H1 (cell line): ENCODE measurements at regions not wholly inside any gene's neighbourhood (a gene's known extent, or its start where the extent isn't known, plus 50 kb on each side); places are given as distances from the start of the nearest gene placed in this dataset.

Source experiments
- EGR1 ChIP-seq: IDR thresholded peaks from 2 replicates; pipeline ENCODE4 v1.6.1; 2011; ENCODE audit warnings: low read depth, low read length, borderline replicate concordance
- EZH2 ChIP-seq: fragments of 200-600 bp; sonication (generic); IDR thresholded peaks from 2 replicates; pipeline ENCODE4 v1.7.1; 2012; ENCODE audit warnings: low read depth, mild to moderate bottlenecking, moderate library complexity, low read length, inconsistent platforms; ENCODE audit not compliant: severe bottlenecking
- HDAC2 ChIP-seq, 2 experiments: fragments of 300-600 bp in 1 of 2; sonication (generic) in 1 of 2; IDR thresholded peaks; 2 replicates each; pipeline ENCODE4 v1.6.1; 2011 to 2012; ENCODE audit warnings: low read depth in 2 of 2, low read length in 2 of 2, mild to moderate bottlenecking in 2 of 2, moderate library complexity in 2 of 2, borderline replicate concordance in 1 of 2, inconsistent platforms in 1 of 2
- JUND ChIP-seq: IDR thresholded peaks from 2 replicates; pipeline ENCODE4 v1.6.1; 2011; ENCODE audit warnings: mild to moderate bottlenecking, improper control_type of control experiment, low read length
- KDM1A ChIP-seq: fragments of 200-600, 300-600 bp; sonication (generic); IDR thresholded peaks from 2 replicates; pipeline ENCODE4 v1.7.1; 2016; ENCODE audit warnings: mild to moderate bottlenecking, low read length, borderline replicate concordance
- SIN3A ChIP-seq, 2 experiments: IDR thresholded peaks in 1 of 2; conservative IDR thresholded peaks in 1 of 2; 2 replicates each; pipeline ENCODE4 v1.6.1; 2011 to 2012; ENCODE audit warnings: low read length in 2 of 2, improper control_type of control experiment in 1 of 2, low read depth in 1 of 2, mild to moderate bottlenecking in 1 of 2
- TAF1 ChIP-seq: IDR thresholded peaks from 2 replicates; pipeline ENCODE4 v1.6.1; 2011; ENCODE audit warnings: mild to moderate bottlenecking, low read depth, low read length
- TEAD4 ChIP-seq: IDR thresholded peaks from 2 replicates; pipeline ENCODE4 v1.6.1; 2012; ENCODE audit warnings: low read depth, low read length, inconsistent platforms, mixed read lengths
- TF ChIP-seq, protein P1 (sequence below), 3 experiments: IDR thresholded peaks; 1 replicate in 2 of 3; 2 replicates in 1 of 3; pipeline versions ENCODE4 v1.5.1 to v1.6.1; 2011; ENCODE audit warnings: low read length in 3 of 3, mild to moderate bottlenecking in 3 of 3, inconsistent platforms in 2 of 3, low read depth in 1 of 3, moderate library complexity in 1 of 3; ENCODE audit not compliant: insufficient read depth in 1 of 3; ENCODE audit errors: control extremely low read depth in 1 of 3

DNA sequence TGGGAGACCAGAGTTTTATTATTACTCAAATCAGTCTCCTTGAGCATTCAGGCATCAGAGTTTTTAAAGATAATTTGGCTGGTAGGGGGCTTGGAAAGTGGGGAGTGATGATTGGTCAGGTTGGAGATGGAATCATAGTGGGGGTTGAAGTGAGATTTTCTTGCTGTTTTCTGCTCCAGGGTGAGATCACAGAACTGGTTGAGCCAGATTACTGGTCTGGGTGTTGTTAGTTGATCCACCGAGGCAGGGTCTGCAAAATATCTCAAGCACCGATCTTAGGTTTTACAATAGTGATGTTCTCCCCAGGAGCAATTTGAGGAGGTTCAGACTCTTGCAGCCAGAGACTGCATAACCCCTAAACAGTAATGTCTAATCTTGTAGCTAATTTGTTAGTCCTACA is 141.0 kb downstream of the OTOL1 start:
- TF ChIP-seq, protein P1, sequence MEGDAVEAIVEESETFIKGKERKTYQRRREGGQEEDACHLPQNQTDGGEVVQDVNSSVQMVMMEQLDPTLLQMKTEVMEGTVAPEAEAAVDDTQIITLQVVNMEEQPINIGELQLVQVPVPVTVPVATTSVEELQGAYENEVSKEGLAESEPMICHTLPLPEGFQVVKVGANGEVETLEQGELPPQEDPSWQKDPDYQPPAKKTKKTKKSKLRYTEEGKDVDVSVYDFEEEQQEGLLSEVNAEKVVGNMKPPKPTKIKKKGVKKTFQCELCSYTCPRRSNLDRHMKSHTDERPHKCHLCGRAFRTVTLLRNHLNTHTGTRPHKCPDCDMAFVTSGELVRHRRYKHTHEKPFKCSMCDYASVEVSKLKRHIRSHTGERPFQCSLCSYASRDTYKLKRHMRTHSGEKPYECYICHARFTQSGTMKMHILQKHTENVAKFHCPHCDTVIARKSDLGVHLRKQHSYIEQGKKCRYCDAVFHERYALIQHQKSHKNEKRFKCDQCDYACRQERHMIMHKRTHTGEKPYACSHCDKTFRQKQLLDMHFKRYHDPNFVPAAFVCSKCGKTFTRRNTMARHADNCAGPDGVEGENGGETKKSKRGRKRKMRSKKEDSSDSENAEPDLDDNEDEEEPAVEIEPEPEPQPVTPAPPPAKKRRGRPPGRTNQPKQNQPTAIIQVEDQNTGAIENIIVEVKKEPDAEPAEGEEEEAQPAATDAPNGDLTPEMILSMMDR (IDR thresholded peaks at IDR 0.05; ENCODE audit: control extremely low read depth in 1 of 3, insufficient read depth in 1 of 3, low read depth in 1 of 3, low read length in 3 of 3) = no peak
- TF ChIP-seq EGR1 (no peak), TAF1 (no peak), JUND (no peak), KDM1A (no peak), HDAC2 (IDR thresholded peaks at IDR 0.05; ENCODE audit: borderline replicate concordance in 1 of 2, low read depth in 2 of 2, low read length in 2 of 2) (no peak), EZH2 (no peak), TEAD4 (no peak), SIN3A (conservative IDR thresholded peaks at IDR 0.05 in 1 of 2, IDR thresholded peaks at IDR 0.05 in 1 of 2; ENCODE audit: low read depth in 1 of 2, low read length in 2 of 2) (no peak)
